Large intestine (tissue), 3 donors: ENCODE measurements at regions not wholly inside any gene's neighbourhood (a gene's known extent, or its start where the extent isn't known, plus 50 kb on each side); places are given as distances from the start of the nearest gene placed in this dataset.

Experiments used
- DNase-seq, 2 donors: peaks; one replicate each; pipeline versions ENCODE4 v3.0.0 to v3.0.0-alpha.2; 2013
- H3K27ac ChIP-seq: one replicate; pipeline ENCODE4 v1.5.1; 2013; ENCODE audit warnings: low read length
- H3K27me3 ChIP-seq: 2 replicates; pipeline ENCODE4 v1.6.1; 2013; ENCODE audit warnings: low read length; ENCODE audit not compliant: control insufficient read depth, insufficient read depth
- H3K36me3 ChIP-seq: 2 replicates; pipeline ENCODE4 v1.6.1; 2013; ENCODE audit warnings: low read length; ENCODE audit not compliant: control insufficient read depth, insufficient read depth
- H3K4me1 ChIP-seq: one replicate; pipeline ENCODE4 v1.6.1; 2013; ENCODE audit warnings: low read length; ENCODE audit not compliant: control insufficient read depth, insufficient read depth
- H3K4me3 ChIP-seq: one replicate; pipeline ENCODE4 v1.5.1; 2013; ENCODE audit warnings: low read length
- H3K9me3 ChIP-seq: one replicate; pipeline ENCODE4 v1.6.1; 2013; ENCODE audit warnings: mild to moderate bottlenecking, low read depth, low read length, moderate library complexity; ENCODE audit not compliant: control insufficient read depth
- WGBS: methylation state at CpG from one replicate; pipeline ENCODE4 v1.1.5; 2013; ENCODE audit warnings: low lambda C conversion rate; ENCODE audit not compliant: insufficient coverage; 5-methylcytosine and 5-hydroxymethylcytosine counted together

DNA sequence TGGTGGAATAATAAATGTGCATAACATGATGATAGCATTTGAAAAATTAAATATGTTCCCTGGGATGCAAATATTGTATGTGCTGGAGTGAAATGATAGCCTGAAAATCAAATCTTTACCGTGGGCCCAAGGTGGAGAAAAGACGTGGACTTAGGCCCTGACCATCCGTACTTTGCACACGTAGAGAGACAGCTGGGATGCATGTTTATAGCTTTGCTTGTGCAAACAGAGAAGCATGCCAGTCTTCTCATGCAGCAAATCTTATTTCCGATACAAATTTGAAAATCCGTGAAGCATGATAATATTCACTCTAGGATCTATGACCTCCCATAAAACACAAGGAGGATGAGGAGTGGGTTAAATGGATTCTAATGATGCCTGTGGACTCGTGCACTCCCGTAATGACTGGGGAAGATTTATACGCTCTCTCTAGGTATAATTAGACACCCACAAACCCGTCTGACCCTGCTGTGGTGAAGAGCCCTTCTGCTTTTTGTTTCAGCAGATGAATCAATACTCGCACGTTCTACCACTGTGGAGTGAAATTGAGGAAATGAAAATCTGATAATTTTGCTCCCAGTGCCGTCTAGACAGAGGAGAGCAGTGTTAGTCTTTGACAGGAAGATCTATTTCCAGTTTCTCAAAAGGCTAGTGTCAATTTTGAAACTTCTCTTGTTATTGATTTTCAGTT is 810.3 kb upstream of the SALL3 start:
- DNase-seq, result no peak
- Histone ChIP-seq H3K4me3 (no peak overlapping the region), H3K4me1 (no peaks in the 10 kb centered on the region), H3K36me3 (no peaks in the 10 kb centered on the region), H3K27ac (no peak overlapping the region), H3K27me3 (no peaks in the 10 kb centered on the region), H3K9me3 (peaks cover 5% of the 10 kb centered on the region)
- 73% methylated on average over 3 of the region's 13 CpGs for WGBS

- H3K27me3 ChIP-seq, result no peaks in the 10 kb centered on the region
- H3K36me3 ChIP-seq, result no peaks in the 10 kb centered on the region
- H3K27ac ChIP-seq, result no peak overlapping the region
- peaks cover 10% of the 10 kb centered on the region for H3K9me3 ChIP-seq
- H3K4me1 ChIP-seq, result no peaks in the 10 kb centered on the region
- no peak for DNase-seq
- WGBS, result no CpG with 5 or more reads among the region's 6 CpGs
- no peak overlapping the region for H3K4me3 ChIP-seq
Observed at GRCh38 chr18:78171954-78172353, 807.7 kb upstream of the SALL3 start.

- Histone ChIP-seq H3K27ac (no peak overlapping the region), H3K36me3 (no peaks in the 10 kb centered on the region), H3K4me1 (no peaks in the 10 kb centered on the region), H3K27me3 (no peaks in the 10 kb centered on the region), H3K4me3 (no peak overlapping the region), H3K9me3 (peaks cover 10% of the 10 kb centered on the region)
- DNase-seq, result no peak
- 14% methylated on average over 1 of the region's 14 CpGs for WGBS
Observed at GRCh38 chr18:78174737-78175136, 804.9 kb upstream of the SALL3 start.

- Histone ChIP-seq H3K4me1 (no peaks in the 10 kb centered on the region), H3K27me3 (no peaks in the 10 kb centered on the region), H3K4me3 (no peak overlapping the region), H3K27ac (no peak overlapping the region), H3K9me3 (peaks cover 10% of the 10 kb centered on the region), H3K36me3 (no peaks in the 10 kb centered on the region)
- no CpG with 5 or more reads among the region's 4 CpGs for WGBS
- DNase-seq, result no peak
Observed at GRCh38 chr18:78178812-78179211, 800.8 kb upstream of the SALL3 start.

DNA sequence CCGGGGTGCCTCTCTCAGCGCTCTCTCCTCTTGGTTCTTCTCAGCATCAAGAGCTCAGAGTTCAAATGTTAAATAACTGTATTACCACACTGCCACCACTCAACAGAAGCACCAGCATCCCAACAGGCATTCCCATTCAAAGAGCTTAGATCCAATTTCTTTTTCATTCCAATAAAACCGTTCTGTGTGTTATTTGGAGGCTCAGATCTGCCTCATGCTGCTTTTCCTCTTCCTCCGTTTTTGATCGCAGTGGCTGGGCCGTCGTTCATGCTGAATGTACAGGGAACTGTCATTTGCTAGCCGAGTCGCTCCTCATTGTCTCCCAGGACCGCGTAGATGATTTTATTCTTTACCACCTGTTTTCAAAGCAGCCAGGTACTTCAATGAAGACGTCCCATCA is 798.9 kb upstream of the SALL3 start:
- Histone ChIP-seq H3K36me3 (no peaks in the 10 kb centered on the region), H3K27me3 (no peaks in the 10 kb centered on the region), H3K9me3 (no peaks in the 10 kb centered on the region), H3K4me1 (no peaks in the 10 kb centered on the region), H3K27ac (no peak overlapping the region), H3K4me3 (no peak overlapping the region)
- 91% methylated on average over 7 of the region's 12 CpGs for WGBS
- DNase-seq, result no peak

- H3K4me1 ChIP-seq, result no peaks in the 10 kb centered on the region
- no peak overlapping the region for H3K27ac ChIP-seq
- H3K4me3 ChIP-seq, result no peak overlapping the region
- DNase-seq, result no peak
- no peaks in the 10 kb centered on the region for H3K9me3 ChIP-seq
- no peaks in the 10 kb centered on the region for H3K27me3 ChIP-seq
- H3K36me3 ChIP-seq, result no peaks in the 10 kb centered on the region
Observed at GRCh38 chr18:78183815-78184214, 795.8 kb upstream of the SALL3 start.

GRCh38 chr18:78191276-78191675 is 788.3 kb upstream of the SALL3 start:
- Histone ChIP-seq H3K27me3 (no peaks in the 10 kb centered on the region), H3K27ac (no peak overlapping the region), H3K4me1 (no peaks in the 10 kb centered on the region), H3K4me3 (no peak overlapping the region), H3K9me3 (no peaks in the 10 kb centered on the region), H3K36me3 (no peaks in the 10 kb centered on the region)
- no peak for DNase-seq
- WGBS, result 82% methylated on average over 2 of the region's 4 CpGs

DNA sequence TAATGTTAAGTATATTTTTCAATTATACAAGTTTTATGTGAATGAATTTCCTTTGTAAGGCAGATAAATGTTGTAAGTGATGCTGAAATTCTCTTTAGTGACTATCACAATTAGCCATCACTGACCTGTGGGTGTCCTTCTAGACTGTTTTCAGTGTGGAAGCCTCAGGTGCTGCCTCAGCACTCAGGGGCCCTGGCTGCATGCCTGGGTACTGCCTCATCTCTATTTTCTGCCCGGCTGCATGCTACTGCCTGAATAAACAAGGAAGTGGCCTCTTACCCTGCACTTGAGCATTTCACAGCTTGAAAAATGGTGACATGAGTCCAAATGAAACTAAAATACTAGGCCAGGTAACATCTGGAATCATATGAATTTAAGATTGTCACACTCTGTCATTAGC is 787.6 kb upstream of the SALL3 start:
- Histone ChIP-seq H3K9me3 (no peaks in the 10 kb centered on the region), H3K27me3 (no peaks in the 10 kb centered on the region), H3K36me3 (no peaks in the 10 kb centered on the region), H3K4me3 (no peak overlapping the region), H3K4me1 (no peaks in the 10 kb centered on the region), H3K27ac (no peak overlapping the region)
- peak in 1 of 2 donors; percentile 26 for DNase-seq
- no CpG with 5 or more reads among the region's 1 CpG for WGBS

DNA sequence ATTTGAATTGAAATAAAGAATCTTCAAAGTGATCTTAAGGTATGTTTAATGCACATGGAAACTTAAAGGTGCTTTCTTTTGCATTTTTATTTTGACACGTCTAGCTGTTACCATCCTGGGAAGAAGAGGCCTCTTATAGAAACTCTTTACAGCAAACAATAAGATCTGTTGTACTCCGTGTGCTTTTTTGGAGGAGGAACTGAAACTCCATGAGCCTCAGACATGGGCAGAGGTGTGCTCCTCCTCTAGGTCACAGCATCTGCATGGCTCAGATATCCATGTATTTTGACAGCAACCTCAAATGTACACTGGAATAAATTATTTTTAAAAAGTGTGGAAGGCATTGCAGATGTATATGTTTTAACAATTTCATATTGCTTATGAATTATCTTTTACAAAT is 783.3 kb upstream of the SALL3 start:
- no peak for DNase-seq
- no peak overlapping the region for H3K4me3 ChIP-seq
- H3K4me1 ChIP-seq, result no peaks in the 10 kb centered on the region
- H3K27me3 ChIP-seq, result no peaks in the 10 kb centered on the region
- no peaks in the 10 kb centered on the region for H3K36me3 ChIP-seq
- H3K9me3 ChIP-seq, result peaks cover 3% of the 10 kb centered on the region
- no peak overlapping the region for H3K27ac ChIP-seq
- 100% methylated on average over 1 of the region's 2 CpGs for WGBS

GRCh38 chr18:78199002-78199401 is 780.6 kb upstream of the SALL3 start:
- Histone ChIP-seq H3K36me3 (no peaks in the 10 kb centered on the region), H3K4me1 (no peaks in the 10 kb centered on the region), H3K4me3 (no peak overlapping the region), H3K27ac (no peak overlapping the region), H3K27me3 (no peaks in the 10 kb centered on the region), H3K9me3 (peaks cover 3% of the 10 kb centered on the region)
- WGBS, result no CpG with 5 or more reads among the region's 5 CpGs
- no peak for DNase-seq

- Histone ChIP-seq H3K27me3 (no peaks in the 10 kb centered on the region), H3K27ac (no peak overlapping the region), H3K9me3 (peaks cover 3% of the 10 kb centered on the region), H3K4me3 (no peak overlapping the region), H3K36me3 (no peaks in the 10 kb centered on the region), H3K4me1 (no peaks in the 10 kb centered on the region)
- DNase-seq, result no peak
- 60% methylated on average over 1 of the region's 4 CpGs for WGBS
Observed at GRCh38 chr18:78199611-78200010, 780.0 kb upstream of the SALL3 start.
